ENCODE measurements at regions not wholly inside any gene's neighbourhood (a gene's known extent, or its start where the extent isn't known, plus 50 kb on each side); places are given as distances from the start of the nearest gene placed in this dataset.

- TF ChIP-seq POLR2A (IDR thresholded peaks at IDR 0.05; ENCODE audit: low read depth, low read length): no peak
- TF ChIP-seq POLR2AphosphoS5 (IDR thresholded peaks at IDR 0.05; ENCODE audit: low read depth, low read length): no peak
- no peak for TF ChIP-seq TAF1 (IDR thresholded peaks at IDR 0.05; ENCODE audit: borderline replicate concordance, low read depth, low read length)
Observed at GRCh38 chrX:7263330-7263729, 115.4 kb upstream of the PUDP start.

Measured in GM12892 (cell line).